IMR-90 (cell line): ENCODE measurements at regions not wholly inside any gene's neighbourhood (a gene's known extent, or its start where the extent isn't known, plus 50 kb on each side); places are given as distances from the start of the nearest gene placed in this dataset.

Experiments used
- ATAC-seq: fragments of 200-7000 bp; cut with Tn5 transposase; 2 replicates; pipeline ENCODE4 v1.9.1; 2020; ENCODE audit warnings: low read depth, mild to moderate bottlenecking, moderate library complexity
- BruUV-seq: library from RNA; stranded (reverse); fragments of 400-500 nt; replicated peaks from 2 replicates; lab custom pipeline; 2021; lab: Mats Ljungman, UMichigan
- CTCF ChIA-PET: fragments of 300-600 bp; formaldehyde crosslinking; extraction: SDS; loops from one replicate; lab custom pipeline; 2021; ENCODE audit warnings: antibody characterized with exemption; lab: Yijun Ruan, JAX
- POLR2A ChIA-PET: fragments of 300-600 bp; sonication (Branson Sonifier 250); formaldehyde crosslinking; loops from one replicate; lab custom pipeline; 2022; ENCODE audit warnings: antibody characterized with exemption; ENCODE audit not compliant: unreplicated experiment; lab: Charles Lee
- DNase-seq: peaks from one replicate; pipeline ENCODE4 v3.0.0; 2013
- H2AFZ ChIP-seq: replicated peaks from 2 replicates; pipeline ENCODE3; 2013; ENCODE audit warnings: low read length, mild to moderate bottlenecking; ENCODE audit not compliant: poor library complexity
- H2AK5ac ChIP-seq: 2 replicates; pipeline ENCODE4 v1.6.1; 2013; ENCODE audit warnings: low read depth, low read length, inconsistent platforms
- H2AK9ac ChIP-seq: replicated peaks from 2 replicates; pipeline ENCODE3; 2013; ENCODE audit warnings: mild to moderate bottlenecking, low read depth, low read length, moderate library complexity; ENCODE audit not compliant: poor library complexity
- H2BK120ac ChIP-seq: 2 replicates; pipeline ENCODE4 v1.6.1; 2013; ENCODE audit warnings: low read depth, low read length, inconsistent platforms
- H2BK15ac ChIP-seq: 3 replicates; pipeline ENCODE4 v1.6.1; 2013; ENCODE audit warnings: low read depth, low read length, inconsistent platforms
- H2BK20ac ChIP-seq: 2 replicates; pipeline ENCODE4 v1.6.1; 2013; ENCODE audit warnings: low read depth, mild to moderate bottlenecking, inconsistent platforms, low read length, moderate library complexity
- H2BK5ac ChIP-seq: 2 replicates; pipeline ENCODE4 v1.6.1; 2013; ENCODE audit warnings: mild to moderate bottlenecking, low read depth, low read length, inconsistent platforms; ENCODE audit not compliant: poor library complexity, severe bottlenecking
- H3K14ac ChIP-seq: replicated peaks from 2 replicates; pipeline ENCODE4 v1.6.1; 2013; ENCODE audit warnings: low read depth, low read length, inconsistent platforms
- H3K18ac ChIP-seq: 2 replicates; pipeline ENCODE4 v1.6.1; 2013; ENCODE audit warnings: low read depth, low read length, control low read depth
- H3K23ac ChIP-seq: 2 replicates; pipeline ENCODE4 v1.6.1; 2013; ENCODE audit warnings: low read depth, low read length, inconsistent platforms
- H3K27ac ChIP-seq: 2 replicates; pipeline ENCODE4 v1.5.1; 2013; ENCODE audit warnings: mild to moderate bottlenecking, control low read depth, low read length; ENCODE audit not compliant: insufficient read depth
- H3K27me3 ChIP-seq: 2 replicates; pipeline ENCODE4 v1.6.1; 2013; ENCODE audit warnings: low read length; ENCODE audit not compliant: control insufficient read depth, insufficient read depth
- H3K36me3 ChIP-seq: 2 replicates; pipeline ENCODE4 v1.6.1; 2013; ENCODE audit warnings: low read length, mixed read lengths; ENCODE audit not compliant: control insufficient read depth, insufficient read depth
- H3K4ac ChIP-seq: 2 replicates; pipeline ENCODE4 v1.6.1; 2013; ENCODE audit warnings: low read depth, low read length, inconsistent platforms
- H3K4me1 ChIP-seq: 2 replicates; pipeline ENCODE4 v1.6.1; 2013; ENCODE audit warnings: low read length, mixed read lengths; ENCODE audit not compliant: control insufficient read depth, insufficient read depth
- H3K4me2 ChIP-seq: 2 replicates; pipeline ENCODE4 v1.6.1; 2013; ENCODE audit warnings: low read depth, mild to moderate bottlenecking, control low read depth, low read length, moderate library complexity
- H3K4me3 ChIP-seq: 2 replicates; pipeline ENCODE4 v1.5.1; 2013; ENCODE audit warnings: low read depth, mild to moderate bottlenecking, control low read depth, low read length, moderate library complexity; ENCODE audit not compliant: insufficient read depth
- H3K56ac ChIP-seq: 2 replicates; pipeline ENCODE4 v1.6.1; 2013; ENCODE audit warnings: low read length, inconsistent platforms; ENCODE audit not compliant: insufficient read depth; ENCODE audit errors: extremely low read depth
- H3K79me1 ChIP-seq, 2 experiments: 2 replicates each; pipeline ENCODE4 v1.6.1; 2013; ENCODE audit warnings: low read length in 2 of 2, inconsistent platforms in 1 of 2, low read depth in 1 of 2
- H3K9ac ChIP-seq: 2 replicates; pipeline ENCODE4 v1.6.1; 2013; ENCODE audit warnings: low read depth, low read length, control low read depth
- H3K9me1 ChIP-seq: 2 replicates; pipeline ENCODE4 v1.6.1; 2013; ENCODE audit warnings: low read length, inconsistent platforms; ENCODE audit not compliant: insufficient read depth
- H3K9me3 ChIP-seq: 2 replicates; pipeline ENCODE4 v1.6.1; 2013; ENCODE audit warnings: low read length; ENCODE audit not compliant: control insufficient read depth, insufficient read depth
- H4K20me1 ChIP-seq: 2 replicates; pipeline ENCODE4 v1.6.1; 2013; ENCODE audit warnings: low read length, inconsistent platforms; ENCODE audit not compliant: insufficient read depth
- H4K5ac ChIP-seq: 2 replicates; pipeline ENCODE4 v1.6.1; 2013; ENCODE audit warnings: mild to moderate bottlenecking, low read depth, low read length, control low read depth
- H4K8ac ChIP-seq, 2 experiments: 2 replicates each; pipeline ENCODE4 v1.6.1; 2013; ENCODE audit warnings: low read depth in 2 of 2, low read length in 2 of 2, control low read depth in 1 of 2, inconsistent platforms in 1 of 2
- H4K91ac ChIP-seq: 2 replicates; pipeline ENCODE4 v1.6.1; 2013; ENCODE audit warnings: low read depth, low read length, inconsistent platforms; ENCODE audit not compliant: insufficient read depth
- BHLHE40 ChIP-seq: fragments of 150-350 bp; IDR thresholded peaks from 2 replicates; pipeline ENCODE4 v1.6.1; 2016; ENCODE audit warnings: mild to moderate bottlenecking, low read depth, low read length
- MAZ ChIP-seq: IDR thresholded peaks from 2 replicates; pipeline ENCODE4 v1.6.1; 2012; ENCODE audit warnings: low read depth, mild to moderate bottlenecking, low read length, improper control_type of control experiment, moderate library complexity, borderline replicate concordance
- POLR2A ChIP-seq: IDR thresholded peaks from 2 replicates; pipeline ENCODE4 v1.6.1; 2012; ENCODE audit warnings: mild to moderate bottlenecking, low read depth, low read length
- RFX5 ChIP-seq: IDR thresholded peaks from 2 replicates; pipeline ENCODE4 v1.8.0; 2012; ENCODE audit warnings: low read depth, mild to moderate bottlenecking, low read length, moderate library complexity
- WGBS, 2 experiments: methylation state at CpG; one replicate each; pipeline versions ENCODE4 v1.1.5 to v1.1.7; 2013; ENCODE audit warnings: missing lambda C conversion rate in 2 of 2; ENCODE audit not compliant: insufficient read length in 1 of 2; ENCODE audit errors: extremely low coverage in 2 of 2; 5-methylcytosine and 5-hydroxymethylcytosine counted together
- dilution Hi-C: fragments of 300-500 bp; cut with HindIII; formaldehyde crosslinking; loops from one replicate; pipeline ENCODE4 v1.14.3; 2018; ENCODE audit warnings: low sequenced_read_pairs; ENCODE audit not compliant: unreplicated experiment
- in situ Hi-C: fragments of 300-500 bp; cut with MboI; formaldehyde crosslinking; loops from 3 replicates; pipeline ENCODE4 v1.14.3; 2019; ENCODE audit warnings: low sequenced_read_pairs, inconsistent platforms, mixed read lengths
- intact Hi-C: fragments of 100-400 bp; cut with micrococcal nuclease; formaldehyde crosslinking; loops from 2 replicates; pipeline ENCODE4 v1.10.0; 2022
- TF ChIP-seq, protein P1 (sequence below): fragments of 150-350 bp; IDR thresholded peaks from 2 replicates; pipeline ENCODE4 v1.6.1; 2016; ENCODE audit warnings: low read depth, mild to moderate bottlenecking, low read length, moderate library complexity, borderline replicate concordance

GRCh38 chr4:158010361-158010760 lies 162.5 kb downstream of the GASK1B start:
- Histone ChIP-seq H4K20me1 (no peaks in the 10 kb centered on the region), H2BK5ac (no peak overlapping the region), H3K27ac (no peak overlapping the region), H4K91ac (no peak overlapping the region), H2BK120ac (no peak overlapping the region), H4K5ac (no peak overlapping the region), H2AFZ (no peak overlapping the region), H3K18ac (no peak overlapping the region), H3K14ac (no peak overlapping the region), H4K8ac (no peak overlapping the region), H3K9me1 (no peaks in the 10 kb centered on the region), H3K56ac (no peak overlapping the region), H3K4me1 (peaks cover 5% of the 10 kb centered on the region), H3K79me1 (no peaks in the 10 kb centered on the region), H3K9me3 (no peaks in the 10 kb centered on the region), H3K23ac (no peak overlapping the region), H3K27me3 (no peaks in the 10 kb centered on the region), H2AK9ac (no peak overlapping the region), H2BK15ac (no peak overlapping the region), H3K36me3 (no peaks in the 10 kb centered on the region), H2AK5ac (no peak overlapping the region), H3K4ac (no peak overlapping the region), H3K4me3 (no peak overlapping the region), H3K9ac (no peak overlapping the region), H2BK20ac (no peak overlapping the region), H3K4me2 (no peak overlapping the region)
- WGBS, 2 experiments, result no CpG with 5 or more reads among the region's 5 CpGs
- no peak for ATAC-seq
- ChIA-PET CTCF (interaction anchor here (0.5 kb wide), 1 partner anchor 176 kb away, joined by 3 read pairs; no protein-coding TSS in a partner anchor), POLR2A (no interaction called here)
- in situ Hi-C loops, result no loop called here
- BruUV-seq, result no TSS peak
- TF ChIP-seq, protein P1, sequence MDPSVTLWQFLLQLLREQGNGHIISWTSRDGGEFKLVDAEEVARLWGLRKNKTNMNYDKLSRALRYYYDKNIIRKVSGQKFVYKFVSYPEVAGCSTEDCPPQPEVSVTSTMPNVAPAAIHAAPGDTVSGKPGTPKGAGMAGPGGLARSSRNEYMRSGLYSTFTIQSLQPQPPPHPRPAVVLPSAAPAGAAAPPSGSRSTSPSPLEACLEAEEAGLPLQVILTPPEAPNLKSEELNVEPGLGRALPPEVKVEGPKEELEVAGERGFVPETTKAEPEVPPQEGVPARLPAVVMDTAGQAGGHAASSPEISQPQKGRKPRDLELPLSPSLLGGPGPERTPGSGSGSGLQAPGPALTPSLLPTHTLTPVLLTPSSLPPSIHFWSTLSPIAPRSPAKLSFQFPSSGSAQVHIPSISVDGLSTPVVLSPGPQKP, result no peak
- TF ChIP-seq MAZ (no peak), RFX5 (no peak), POLR2A (no peak), BHLHE40 (no peak)
- intact Hi-C loops, result no loop called here
- dilution Hi-C loops, result loop anchor here (25.0 kb wide), 1 partner anchor 177 kb away; no protein-coding TSS in a partner anchor
- DNase-seq, result no peak
